Endothelial cell (in vitro differentiated cells): ENCODE measurements at regions not wholly inside any gene's neighbourhood (a gene's known extent, or its start where the extent isn't known, plus 50 kb on each side); places are given as distances from the start of the nearest gene placed in this dataset.
A peak's percentile ranks its signal among the peaks of the same experiment; 100 is the strongest.

Source experiments
- DNase-seq: peaks from one replicate; pipeline ENCODE4 v3.0.0; 2021; ENCODE audit warnings: low spot score
- H3K27ac Mint-ChIP-seq: one replicate; pipeline ENCODE4 v1.8.0; 2021; ENCODE audit warnings: mixed read lengths, inconsistent platforms; ENCODE audit not compliant: unreplicated experiment
- H3K27me3 Mint-ChIP-seq: one replicate; pipeline ENCODE4 v1.8.0; 2021; ENCODE audit warnings: mild to moderate bottlenecking, moderate library complexity, mixed read lengths, inconsistent platforms; ENCODE audit not compliant: unreplicated experiment
- H3K36me3 Mint-ChIP-seq: one replicate; pipeline ENCODE4 v1.8.0; 2021; ENCODE audit warnings: mild to moderate bottlenecking, low read depth, mixed read lengths, inconsistent platforms; ENCODE audit not compliant: unreplicated experiment
- H3K4me1 Mint-ChIP-seq: one replicate; pipeline ENCODE4 v1.8.0; 2021; ENCODE audit warnings: mild to moderate bottlenecking, mixed read lengths, inconsistent platforms; ENCODE audit not compliant: unreplicated experiment
- H3K4me3 Mint-ChIP-seq: one replicate; pipeline ENCODE4 v1.8.0; 2021; ENCODE audit warnings: mild to moderate bottlenecking, mixed read lengths, inconsistent platforms; ENCODE audit not compliant: unreplicated experiment
- H3K9me3 Mint-ChIP-seq: one replicate; pipeline ENCODE4 v1.8.0; 2021; ENCODE audit warnings: mixed read lengths, inconsistent platforms; ENCODE audit not compliant: unreplicated experiment
- CTCF ChIP-seq: fragments of 200-600 bp; sonication (generic); IDR thresholded peaks from one replicate; pipeline ENCODE4 v1.5.0; 2021; ENCODE audit warnings: antibody characterized with exemption; ENCODE audit not compliant: unreplicated experiment

- no peaks in the 10 kb centered on the region for H3K36me3 Mint-ChIP-seq
Observed at GRCh38 chrX:98548519-98548918, 1664.8 kb downstream of the RPA4 start.

GRCh38 chrX:98568795-98569194, 1685.1 kb downstream of the RPA4 start:
- Mint-ChIP-seq H3K4me1 (no peaks in the 10 kb centered on the region), H3K27me3 (no peaks in the 10 kb centered on the region), H3K36me3 (no peaks in the 10 kb centered on the region), H3K4me3 (no peak overlapping the region), H3K27ac (no peak overlapping the region), H3K9me3 (no peaks in the 10 kb centered on the region)
- no peak for DNase-seq
- TF ChIP-seq CTCF = no peak

More at GRCh38 chrX:98548519-98548918, 1664.8 kb downstream of the RPA4 start:
- peaks cover 1% of the 10 kb centered on the region for H3K27me3 Mint-ChIP-seq
- no peaks in the 10 kb centered on the region for H3K4me1 Mint-ChIP-seq
- DNase-seq = no peak
- H3K9me3 Mint-ChIP-seq = no peaks in the 10 kb centered on the region
- no peak overlapping the region for H3K27ac Mint-ChIP-seq
- no peak overlapping the region for H3K4me3 Mint-ChIP-seq
- TF ChIP-seq CTCF = no peak

- no peak for TF ChIP-seq CTCF
- peaks cover 14% of the 10 kb centered on the region for H3K4me1 Mint-ChIP-seq
- no peak for DNase-seq
- no peaks in the 10 kb centered on the region for H3K27me3 Mint-ChIP-seq
- no peak overlapping the region for H3K27ac Mint-ChIP-seq
- no peaks in the 10 kb centered on the region for H3K36me3 Mint-ChIP-seq
- H3K4me3 Mint-ChIP-seq = no peak overlapping the region
- no peaks in the 10 kb centered on the region for H3K9me3 Mint-ChIP-seq
Observed at GRCh38 chrX:98605941-98606340, 1722.2 kb downstream of the RPA4 start.

- Mint-ChIP-seq H3K9me3 (no peaks in the 10 kb centered on the region), H3K36me3 (no peaks in the 10 kb centered on the region), H3K4me1 (peaks cover 14% of the 10 kb centered on the region), H3K27ac (peak overlapping the region; percentile 36), H3K27me3 (no peaks in the 10 kb centered on the region), H3K4me3 (no peak overlapping the region)
- TF ChIP-seq CTCF = no peak
- no peak for DNase-seq
Observed at GRCh38 chrX:98607739-98608138, 1724.0 kb downstream of the RPA4 start.

- no peaks in the 10 kb centered on the region for H3K36me3 Mint-ChIP-seq
- H3K9me3 Mint-ChIP-seq = no peaks in the 10 kb centered on the region
- H3K4me1 Mint-ChIP-seq = no peaks in the 10 kb centered on the region
- TF ChIP-seq CTCF = no peak
- DNase-seq = no peak
- H3K4me3 Mint-ChIP-seq = no peak overlapping the region
- H3K27ac Mint-ChIP-seq = no peak overlapping the region
- no peaks in the 10 kb centered on the region for H3K27me3 Mint-ChIP-seq
Observed at GRCh38 chrX:98627645-98628044, 1743.9 kb downstream of the RPA4 start.
